ENCODE measurements at regions not wholly inside any gene's neighbourhood (a gene's known extent, or its start where the extent isn't known, plus 50 kb on each side); places are given as distances from the start of the nearest gene placed in this dataset.

DNA sequence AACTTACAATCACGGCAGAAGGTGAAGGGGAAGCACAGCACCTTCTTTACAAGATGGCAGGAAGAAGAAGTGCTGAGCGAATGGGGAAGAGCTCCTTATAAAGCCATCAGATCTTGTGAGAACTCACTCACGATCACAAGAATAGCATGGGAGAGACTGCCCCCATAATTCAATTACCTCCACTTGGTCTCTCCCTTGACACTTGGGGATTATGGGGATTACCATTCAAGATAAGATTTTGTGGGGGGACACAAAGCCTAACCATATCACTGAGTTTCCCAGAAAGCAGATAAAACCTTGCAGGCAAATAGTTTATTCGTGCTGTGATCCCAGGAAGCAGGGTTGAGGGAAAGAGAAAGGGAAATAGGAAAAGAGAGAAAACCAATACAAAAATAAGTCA is 69.0 kb upstream of the GYPA start:
- H3K4me3 ChIP-seq (ENCODE audit: low read depth, low read length): no peak overlapping the region
- CTCF ChIA-PET: no interaction called here
- POLR2A ChIA-PET: no interaction called here
- TF ChIP-seq, protein P1, sequence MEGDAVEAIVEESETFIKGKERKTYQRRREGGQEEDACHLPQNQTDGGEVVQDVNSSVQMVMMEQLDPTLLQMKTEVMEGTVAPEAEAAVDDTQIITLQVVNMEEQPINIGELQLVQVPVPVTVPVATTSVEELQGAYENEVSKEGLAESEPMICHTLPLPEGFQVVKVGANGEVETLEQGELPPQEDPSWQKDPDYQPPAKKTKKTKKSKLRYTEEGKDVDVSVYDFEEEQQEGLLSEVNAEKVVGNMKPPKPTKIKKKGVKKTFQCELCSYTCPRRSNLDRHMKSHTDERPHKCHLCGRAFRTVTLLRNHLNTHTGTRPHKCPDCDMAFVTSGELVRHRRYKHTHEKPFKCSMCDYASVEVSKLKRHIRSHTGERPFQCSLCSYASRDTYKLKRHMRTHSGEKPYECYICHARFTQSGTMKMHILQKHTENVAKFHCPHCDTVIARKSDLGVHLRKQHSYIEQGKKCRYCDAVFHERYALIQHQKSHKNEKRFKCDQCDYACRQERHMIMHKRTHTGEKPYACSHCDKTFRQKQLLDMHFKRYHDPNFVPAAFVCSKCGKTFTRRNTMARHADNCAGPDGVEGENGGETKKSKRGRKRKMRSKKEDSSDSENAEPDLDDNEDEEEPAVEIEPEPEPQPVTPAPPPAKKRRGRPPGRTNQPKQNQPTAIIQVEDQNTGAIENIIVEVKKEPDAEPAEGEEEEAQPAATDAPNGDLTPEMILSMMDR (IDR thresholded peaks at IDR 0.05; ENCODE audit: insufficient read depth, low read depth, low read length): no peak
- DNase-seq (ENCODE audit: low read depth): no peak
- H3K36me3 ChIP-seq (ENCODE audit: control insufficient read depth, insufficient read depth, low read length): no peaks in the 10 kb centered on the region
- H3K27me3 ChIP-seq (ENCODE audit: control insufficient read depth, insufficient read depth, low read length): no peaks in the 10 kb centered on the region

DNA sequence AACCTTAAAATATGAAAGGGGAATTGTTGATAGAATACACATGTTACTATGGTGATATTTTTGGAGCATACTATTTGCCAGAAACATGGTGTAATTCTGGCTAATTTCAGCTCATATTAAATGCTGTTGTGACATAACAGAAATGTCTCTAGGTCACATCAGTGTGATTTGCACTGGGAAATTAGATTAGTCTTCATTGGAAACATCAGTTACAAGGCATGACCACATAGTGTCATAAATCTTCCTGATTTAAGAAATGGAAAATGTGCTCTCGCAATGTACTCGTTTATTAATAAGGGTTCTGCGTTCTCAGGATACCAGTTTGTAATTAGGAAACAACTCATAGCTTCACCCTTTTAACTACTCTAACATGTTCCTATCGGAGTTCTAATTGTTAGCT is 72.9 kb upstream of the GYPA start:
- DNase-seq (ENCODE audit: low read depth): no peak
- POLR2A ChIA-PET: no interaction called here
- Histone ChIP-seq H3K4me3 (ENCODE audit: low read depth, low read length) (no peak overlapping the region), H3K27me3 (ENCODE audit: control insufficient read depth, insufficient read depth, low read length) (no peaks in the 10 kb centered on the region), H3K36me3 (ENCODE audit: control insufficient read depth, insufficient read depth, low read length) (no peaks in the 10 kb centered on the region)
- TF ChIP-seq, protein P1 (IDR thresholded peaks at IDR 0.05; ENCODE audit: insufficient read depth, low read depth, low read length): no peak
- CTCF ChIA-PET: no interaction called here

DNA sequence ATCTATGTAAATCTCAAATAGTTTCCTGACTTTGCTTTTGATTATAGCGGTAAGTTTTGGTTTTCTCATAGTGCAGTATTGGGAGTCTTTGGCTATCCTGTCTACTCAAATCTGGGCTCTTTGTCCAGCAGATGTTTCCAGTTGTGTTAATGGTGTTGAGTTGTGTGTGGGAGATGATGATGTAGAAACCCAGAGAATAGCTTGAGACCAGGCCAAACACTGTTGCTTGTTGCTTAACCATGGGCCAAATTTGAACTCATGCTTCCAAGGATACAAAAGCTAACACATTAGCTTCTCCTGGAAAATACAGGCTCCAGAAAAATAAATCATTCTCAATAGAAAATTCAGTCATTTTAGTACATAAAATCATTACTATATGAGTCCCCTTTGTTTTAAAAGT is 82.6 kb upstream of the GYPA start:
- ChIA-PET CTCF (no interaction called here), POLR2A (no interaction called here)
- TF ChIP-seq, protein P1 (IDR thresholded peaks at IDR 0.05; ENCODE audit: insufficient read depth, low read depth, low read length): no peak
- Histone ChIP-seq H3K27me3 (ENCODE audit: control insufficient read depth, insufficient read depth, low read length) (no peaks in the 10 kb centered on the region), H3K36me3 (ENCODE audit: control insufficient read depth, insufficient read depth, low read length) (no peaks in the 10 kb centered on the region), H3K4me3 (ENCODE audit: low read depth, low read length) (no peak overlapping the region)
- DNase-seq (ENCODE audit: low read depth): no peak

DNA sequence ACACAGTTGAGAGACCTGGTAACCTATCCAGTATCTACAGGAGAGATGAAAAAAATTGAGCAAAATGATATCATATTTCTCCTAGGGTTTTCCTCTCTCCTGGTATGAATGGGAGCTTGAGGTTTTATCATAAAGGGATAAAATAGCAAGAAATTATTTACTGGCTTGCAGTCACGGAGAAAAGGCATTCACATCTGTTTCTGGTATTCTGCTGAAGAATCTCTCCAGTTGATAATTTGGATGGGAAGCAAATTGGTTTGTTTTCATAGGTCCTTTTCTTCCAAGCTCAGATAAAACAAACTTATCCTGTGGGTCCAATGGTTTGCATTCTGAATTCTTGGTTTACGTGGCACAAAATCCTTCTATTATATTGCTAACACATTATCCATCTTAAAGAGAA is 83.1 kb upstream of the GYPA start:
- no peaks in the 10 kb centered on the region for H3K27me3 ChIP-seq (ENCODE audit: control insufficient read depth, insufficient read depth, low read length)
- H3K4me3 ChIP-seq (ENCODE audit: low read depth, low read length): no peak overlapping the region
- H3K36me3 ChIP-seq (ENCODE audit: control insufficient read depth, insufficient read depth, low read length): no peaks in the 10 kb centered on the region
- TF ChIP-seq, protein P1 (IDR thresholded peaks at IDR 0.05; ENCODE audit: insufficient read depth, low read depth, low read length): no peak
- ChIA-PET CTCF (no interaction called here), POLR2A (no interaction called here)
- no peak for DNase-seq (ENCODE audit: low read depth)

DNA sequence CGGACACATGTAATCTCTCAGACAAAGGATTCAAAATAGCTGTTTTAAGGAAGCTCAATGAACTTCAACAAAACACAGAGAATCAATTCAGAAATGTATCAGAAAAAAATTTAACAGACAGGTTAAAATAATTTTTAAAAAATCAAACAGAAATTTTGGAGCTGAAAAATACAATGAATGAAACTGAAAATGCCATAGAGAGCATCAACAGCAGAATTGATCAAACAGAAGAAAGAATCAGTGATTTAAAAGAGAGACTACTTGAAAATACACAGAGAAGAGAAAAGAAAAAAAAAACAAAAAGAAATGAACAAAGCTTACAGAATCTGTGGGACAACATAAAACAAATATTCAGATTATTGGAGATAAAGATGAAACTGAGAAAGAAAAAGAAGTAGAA is 118.8 kb upstream of the GYPA start:
- ChIA-PET CTCF (no interaction called here), POLR2A (no interaction called here)
- DNase-seq (ENCODE audit: low read depth): no peak
- Histone ChIP-seq H3K36me3 (ENCODE audit: control insufficient read depth, insufficient read depth, low read length) (no peaks in the 10 kb centered on the region), H3K27me3 (ENCODE audit: control insufficient read depth, insufficient read depth, low read length) (no peaks in the 10 kb centered on the region), H3K4me3 (ENCODE audit: low read depth, low read length) (no peak overlapping the region)
- TF ChIP-seq, protein P1 (IDR thresholded peaks at IDR 0.05; ENCODE audit: insufficient read depth, low read depth, low read length): no peak
